Epithelial cell of proximal tubule (primary cell): ENCODE measurements at regions not wholly inside any gene's neighbourhood (a gene's known extent, or its start where the extent isn't known, plus 50 kb on each side); places are given as distances from the start of the nearest gene placed in this dataset.
"Not testable (repeated sequence)": the region's sequence is repeated elsewhere in the genome, so short reads cannot be mapped to it uniquely, and the experiment has no call there.

Experiments
- DNase-seq: peaks from one replicate; pipeline ENCODE4 v3.0.0-alpha.2; 2011; ENCODE audit warnings: low read depth
- H3K4me3 ChIP-seq: 2 replicates; pipeline ENCODE4 v1.5.1; 2011; ENCODE audit warnings: low read depth, mild to moderate bottlenecking, low read length
- CTCF ChIP-seq: conservative IDR thresholded peaks from 2 replicates; pipeline ENCODE4 v1.5.1; 2012; ENCODE audit warnings: low read depth, mild to moderate bottlenecking, low read length

- H3K4me3 ChIP-seq, result no peak overlapping the region
- no peak for TF ChIP-seq CTCF
- no peak for DNase-seq
Measured at GRCh38 chr10:81179324-81179723, 641.6 kb downstream of the SH2D4B start.

- no peak for DNase-seq
- TF ChIP-seq CTCF, result peak; percentile 82
- no peak overlapping the region for H3K4me3 ChIP-seq
Measured at GRCh38 chr10:81179805-81180452, 642.2 kb downstream of the SH2D4B start.

GRCh38 chr10:81182296-81182695, 644.6 kb downstream of the SH2D4B start:
- no peak for DNase-seq
- no peak overlapping the region for H3K4me3 ChIP-seq
- TF ChIP-seq CTCF, result no peak

GRCh38 chr10:81192221-81192788, 654.6 kb downstream of the SH2D4B start:
- no peak for DNase-seq
- no peak overlapping the region for H3K4me3 ChIP-seq
- TF ChIP-seq CTCF, result no peak

GRCh38 chr10:81200801-81201200, 663.1 kb downstream of the SH2D4B start:
- no peak for TF ChIP-seq CTCF

GRCh38 chr10:81207359-81207758, 667.6 kb upstream of the NRG3 start:
- H3K4me3 ChIP-seq, DNase-seq: not testable (repeated sequence)

More at GRCh38 chr10:81200801-81201200, 663.1 kb downstream of the SH2D4B start:
- no peak for DNase-seq
- H3K4me3 ChIP-seq, result no peak overlapping the region

GRCh38 chr10:81213370-81213769, 661.6 kb upstream of the NRG3 start:
- TF ChIP-seq CTCF, result no peak
- DNase-seq, result no peak
- no peak overlapping the region for H3K4me3 ChIP-seq
